ENCODE measurements at regions not wholly inside any gene's neighbourhood (a gene's known extent, or its start where the extent isn't known, plus 50 kb on each side); places are given as distances from the start of the nearest gene placed in this dataset.

GRCh38 chr1:31502926-31503511, 73.3 kb upstream of the TINAGL1 start:
- TF ChIP-seq, protein P1, sequence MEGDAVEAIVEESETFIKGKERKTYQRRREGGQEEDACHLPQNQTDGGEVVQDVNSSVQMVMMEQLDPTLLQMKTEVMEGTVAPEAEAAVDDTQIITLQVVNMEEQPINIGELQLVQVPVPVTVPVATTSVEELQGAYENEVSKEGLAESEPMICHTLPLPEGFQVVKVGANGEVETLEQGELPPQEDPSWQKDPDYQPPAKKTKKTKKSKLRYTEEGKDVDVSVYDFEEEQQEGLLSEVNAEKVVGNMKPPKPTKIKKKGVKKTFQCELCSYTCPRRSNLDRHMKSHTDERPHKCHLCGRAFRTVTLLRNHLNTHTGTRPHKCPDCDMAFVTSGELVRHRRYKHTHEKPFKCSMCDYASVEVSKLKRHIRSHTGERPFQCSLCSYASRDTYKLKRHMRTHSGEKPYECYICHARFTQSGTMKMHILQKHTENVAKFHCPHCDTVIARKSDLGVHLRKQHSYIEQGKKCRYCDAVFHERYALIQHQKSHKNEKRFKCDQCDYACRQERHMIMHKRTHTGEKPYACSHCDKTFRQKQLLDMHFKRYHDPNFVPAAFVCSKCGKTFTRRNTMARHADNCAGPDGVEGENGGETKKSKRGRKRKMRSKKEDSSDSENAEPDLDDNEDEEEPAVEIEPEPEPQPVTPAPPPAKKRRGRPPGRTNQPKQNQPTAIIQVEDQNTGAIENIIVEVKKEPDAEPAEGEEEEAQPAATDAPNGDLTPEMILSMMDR (IDR thresholded peaks at IDR 0.05 in 4 of 5, conservative IDR thresholded peaks at IDR 0.05 in 1 of 5): no peak
- no peak for TF ChIP-seq POLR2A (IDR thresholded peaks at IDR 0.05)
